K562 (cell line): ENCODE measurements at regions not wholly inside any gene's neighbourhood (a gene's known extent, or its start where the extent isn't known, plus 50 kb on each side); places are given as distances from the start of the nearest gene placed in this dataset.

Experiments used
- ARID3A ChIP-seq: IDR thresholded peaks from 2 replicates; pipeline ENCODE4 v1.6.1; 2012; ENCODE audit warnings: low read depth, low read length, improper control_type of control experiment, borderline replicate concordance
- BHLHE40 ChIP-seq: IDR thresholded peaks from 2 replicates; pipeline ENCODE4 v1.6.1; 2011; ENCODE audit warnings: low read length, improper control_type of control experiment
- CTBP1 ChIP-seq: fragments of 450-650 bp; IDR thresholded peaks from 2 replicates; pipeline ENCODE4 v1.6.1; 2016; ENCODE audit warnings: borderline replicate concordance
- CTCF ChIP-seq, 3 experiments: IDR thresholded peaks in 2 of 3; conservative IDR thresholded peaks in 1 of 3; 2 replicates each; pipeline ENCODE4 v1.5.1; 2011 to 2012; ENCODE audit warnings: low read length in 3 of 3, mild to moderate bottlenecking in 3 of 3, control low read depth in 2 of 3, improper control_type of control experiment in 1 of 3, inconsistent platforms in 1 of 3, low read depth in 1 of 3, mixed read lengths in 1 of 3, moderate library complexity in 1 of 3; ENCODE audit not compliant: insufficient read depth in 2 of 3
- CXXC5 ChIP-seq: fragments of 250-450 bp; sonication (Bioruptor Pico); IDR thresholded peaks from 2 replicates; pipeline ENCODE4 v1.8.0; 2022; ENCODE audit warnings: inconsistent platforms, mild to moderate bottlenecking, moderate library complexity
- E2F8 ChIP-seq: fragments of 450-650 bp; IDR thresholded peaks from 2 replicates; pipeline ENCODE4 v1.7.1; 2018; ENCODE audit warnings: mild to moderate bottlenecking, low read depth; ENCODE audit not compliant: partially characterized antibody
- ELF1 ChIP-seq: fragments of 200-800 bp; sonication (Bioruptor generic); IDR thresholded peaks from 2 replicates; pipeline ENCODE4 v1.6.1; 2016; ENCODE audit warnings: missing genetic modification characterization, missing compliant biosample characterization
- EP400 ChIP-seq: fragments of 450-650 bp; IDR thresholded peaks from 2 replicates; pipeline ENCODE4 v1.6.1; 2017; ENCODE audit warnings: antibody characterized with exemption, mild to moderate bottlenecking, moderate library complexity
- ESRRA ChIP-seq: fragments of 450-650 bp; IDR thresholded peaks from 2 replicates; pipeline ENCODE4 v1.6.1; 2014; ENCODE audit warnings: low read depth, mild to moderate bottlenecking, moderate library complexity, borderline replicate concordance
- HNRNPUL1 ChIP-seq: fragments of 200-400 bp; formaldehyde crosslinking; IDR thresholded peaks from 2 replicates; pipeline ENCODE4 v1.6.1; 2017; ENCODE audit warnings: low read length
- JUND ChIP-seq, 2 experiments: IDR thresholded peaks; 2 replicates in 1 of 2; 3 replicates in 1 of 2; pipeline ENCODE4 v1.6.1; 2011; ENCODE audit warnings: borderline replicate concordance in 2 of 2, low read depth in 2 of 2, low read length in 2 of 2, improper control_type of control experiment in 1 of 2, missing biosample characterization in 1 of 2, missing genetic modification characterization in 1 of 2, missing genetic modification reagents in 1 of 2
- NCOA2 ChIP-seq, 2 experiments: fragments of 450-650 bp; IDR thresholded peaks; 2 replicates each; pipeline ENCODE4 v1.6.1; 2018; ENCODE audit warnings: mild to moderate bottlenecking in 2 of 2, moderate library complexity in 1 of 2; ENCODE audit not compliant: partially characterized antibody in 2 of 2
- PTBP1 ChIP-seq: fragments of 200-400 bp; formaldehyde crosslinking; IDR thresholded peaks from 2 replicates; pipeline ENCODE4 v1.6.1; 2017; ENCODE audit warnings: low read depth, low read length
- PTTG1 ChIP-seq: fragments of 450-650 bp; IDR thresholded peaks from 2 replicates; pipeline ENCODE4 v1.6.1; 2016; ENCODE audit warnings: low read depth, mild to moderate bottlenecking, missing genetic modification characterization, missing compliant biosample characterization
- RBM22 ChIP-seq: fragments of 200-400 bp; formaldehyde crosslinking; IDR thresholded peaks from 2 replicates; pipeline ENCODE4 v1.6.1; 2018; ENCODE audit warnings: low read length, low read depth; ENCODE audit not compliant: poor library complexity, severe bottlenecking
- RHOXF2B ChIP-seq: fragments of 250-450 bp; sonication (Bioruptor Pico); conservative IDR thresholded peaks from 2 replicates; pipeline ENCODE4 v1.5.1; 2021
- SMAD3 ChIP-seq: fragments of 450-650 bp; formaldehyde crosslinking; conservative IDR thresholded peaks from 2 replicates; pipeline ENCODE4 v1.4.0; 2020; ENCODE audit warnings: mild to moderate bottlenecking
- SOX6 ChIP-seq: fragments of 450-650 bp; IDR thresholded peaks from 2 replicates; pipeline ENCODE4 v1.6.1; 2014; ENCODE audit warnings: mild to moderate bottlenecking
- ZBTB2 ChIP-seq: fragments of 450-650 bp; IDR thresholded peaks from 2 replicates; pipeline ENCODE4 v1.6.1; 2016; ENCODE audit warnings: antibody characterized with exemption
- ZKSCAN1 ChIP-seq: fragments of 150-350 bp; IDR thresholded peaks from 2 replicates; pipeline ENCODE4 v1.6.1; 2016; ENCODE audit warnings: low read depth, low read length

GRCh38 chr16:85416228-85417109 lies 196.7 kb upstream of the GSE1 start (continued):
- no peak for TF ChIP-seq SOX6
- TF ChIP-seq RBM22, result peak; percentile 39
- TF ChIP-seq CTCF (IDR thresholded peaks at IDR 0.05 in 2 of 3, conservative IDR thresholded peaks at IDR 0.05 in 1 of 3; ENCODE audit: insufficient read depth in 2 of 3, low read depth in 1 of 3, low read length in 3 of 3), result peak; percentile 94 to 96 (median 94)
- TF ChIP-seq PTBP1, result no peak
- TF ChIP-seq CXXC5 (CRISPR knock-in tag), result peak; percentile 30; the same call in 1 of the 2 replicates
- peak; percentile 56 for TF ChIP-seq JUND (IDR thresholded peaks at IDR 0.05; ENCODE audit: borderline replicate concordance, low read depth, low read length)
- no peak for TF ChIP-seq JUND (tag; IDR thresholded peaks at IDR 0.05; ENCODE audit: borderline replicate concordance, low read depth, low read length)
- TF ChIP-seq NCOA2 (IDR thresholded peaks at IDR 0.05; ENCODE audit: partially characterized antibody in 2 of 2), result no peak
- peak; percentile 85 for TF ChIP-seq ELF1 (tag)
- no peak for TF ChIP-seq RHOXF2B (CRISPR knock-in tag)
- peak; percentile 56 for TF ChIP-seq BHLHE40
- peak; percentile 43; the same call in 1 of the 2 replicates for TF ChIP-seq ESRRA
- TF ChIP-seq E2F8, result peak; percentile 40
- peak; percentile 94 for TF ChIP-seq EP400
- no peak for TF ChIP-seq ARID3A
- no peak for TF ChIP-seq PTTG1 (tag)
- peak; percentile 42; the same call in 1 of the 2 replicates for TF ChIP-seq ZBTB2
- TF ChIP-seq SMAD3 (CRISPR knock-in tag), result 0 out of 2 replicates have a peak, but pooled peaks have one; percentile 34
- no peak for TF ChIP-seq HNRNPUL1
- TF ChIP-seq CTBP1, result peak; percentile 67
- peak; percentile 58; the same call in 1 of the 2 replicates for TF ChIP-seq ZKSCAN1
